Body of pancreas (tissue), 4 donors: ENCODE measurements at regions not wholly inside any gene's neighbourhood (a gene's known extent, or its start where the extent isn't known, plus 50 kb on each side); places are given as distances from the start of the nearest gene placed in this dataset.

Experiments
- ATAC-seq: fragments of 150-250 bp; one replicate; pipeline ENCODE4 v1.9.1; 2016
- DNase-seq, 4 donors: peaks; one replicate each; pipeline ENCODE4 v3.0.0-alpha.2; 2019
- H3K27ac ChIP-seq, 4 donors: fragments of 200-600 bp; sonication (generic); 1 replicate in 3 of 4; 2 replicates in 1 of 4; pipeline versions ENCODE4 v1.5.1 to v1.6.1; 2016 to 2019; ENCODE audit warnings: mild to moderate bottlenecking in 1 of 4, mixed read lengths in 1 of 4, moderate library complexity in 1 of 4
- H3K27me3 ChIP-seq, 2 donors: fragments of 200-600 bp; sonication (generic); one replicate each; pipeline ENCODE4 v1.6.0; 2016; ENCODE audit warnings: mild to moderate bottlenecking in 1 of 2
- H3K36me3 ChIP-seq, 2 donors: fragments of 200-600 bp; sonication (generic); replicated peaks in 1 of 2; 2 replicates each; pipeline ENCODE4 v1.5.1; 2016; ENCODE audit warnings: low read depth in 2 of 2; ENCODE audit not compliant: insufficient read depth in 1 of 2
- H3K4me1 ChIP-seq: fragments of 200-600 bp; sonication (generic); one replicate; pipeline ENCODE4 v1.6.0; 2016
- H3K4me3 ChIP-seq, 2 donors: fragments of 200-600 bp; sonication (generic); 1 replicate in 1 of 2; 2 replicates in 1 of 2; pipeline ENCODE4 v1.5.1; 2016 to 2019
- H3K9me3 ChIP-seq, 3 donors: fragments of 200-600 bp; sonication (generic); 1 replicate in 2 of 3; 2 replicates in 1 of 3; pipeline ENCODE4 v1.5.1; 2016
- CTCF ChIP-seq, 7 experiments: fragments of 450-650 bp in 4 of 7; fragments of 200-600 bp in 3 of 7; sonication (generic) in 3 of 7; IDR thresholded peaks; one replicate each; pipeline ENCODE4 v1.5.1; 2016 to 2019; ENCODE audit warnings: antibody characterized with exemption in 7 of 7
- POLR2A ChIP-seq, 3 donors: fragments of 450-650 bp; IDR thresholded peaks; one replicate each; pipeline ENCODE4 v1.6.1; 2016; ENCODE audit warnings: antibody characterized with exemption in 3 of 3, mild to moderate bottlenecking in 2 of 3
- WGBS, 2 donors: methylation state at CpG; one replicate each; pipeline ENCODE4 v1.1.5; 2017; 5-methylcytosine and 5-hydroxymethylcytosine counted together
- intact Hi-C: fragments of 100-400 bp; cut with DNase I; formaldehyde crosslinking; loops from one replicate; pipeline ENCODE4 v1.15.1; 2023

GRCh38 chr20:52826321-52826720 lies 145.8 kb upstream of the TSHZ2 start:
- ATAC-seq, result no peak
- TF ChIP-seq CTCF (IDR thresholded peaks at IDR 0.05), result no peak
- TF ChIP-seq POLR2A (IDR thresholded peaks at IDR 0.05), result no peak
- intact Hi-C loops, result no loop called here
- DNase-seq, result no peak
- Histone ChIP-seq H3K9me3 (no peaks in the 10 kb centered on the region), H3K4me3 (no peak overlapping the region), H3K27me3 (no peaks in the 10 kb centered on the region), H3K4me1 (no peaks in the 10 kb centered on the region), H3K36me3 (no peaks in the 10 kb centered on the region), H3K27ac (no peak overlapping the region)
- 88 to 89% methylated on average over 1 of the region's 1 CpG for WGBS, 2 donors

DNA sequence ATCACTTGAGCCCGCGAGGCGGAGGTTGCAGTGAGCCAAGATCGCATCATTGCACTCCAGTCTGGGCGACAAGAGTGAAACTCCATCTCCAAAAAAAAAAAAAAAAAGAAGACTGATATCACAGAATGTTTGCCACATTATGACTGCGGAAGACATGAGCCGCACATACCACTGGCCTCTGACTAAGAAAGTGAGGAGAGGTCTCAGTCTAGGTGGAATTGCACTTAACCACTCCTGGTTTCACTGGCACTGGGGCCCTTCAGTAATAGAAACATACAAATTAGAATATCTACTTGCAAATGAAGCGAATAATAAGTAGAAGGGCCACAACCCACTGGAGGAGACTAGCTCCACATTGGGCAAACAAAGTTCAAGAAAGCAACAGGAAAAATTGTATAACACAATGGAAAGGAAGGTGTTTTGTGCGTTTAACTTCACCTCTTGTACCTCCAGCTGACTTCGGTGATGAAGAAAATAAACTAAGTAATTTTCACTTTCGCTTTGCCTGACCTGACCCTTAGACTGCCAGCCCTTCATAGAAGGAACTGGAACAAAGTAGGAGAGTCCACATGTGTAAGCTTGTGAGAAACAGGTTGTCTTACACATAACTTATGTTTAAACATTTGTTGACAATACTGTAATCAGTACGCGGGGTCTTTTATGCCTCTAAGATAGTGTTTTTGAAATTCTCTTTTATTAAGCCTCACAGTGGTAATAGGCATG lies 147.5 kb upstream of the TSHZ2 start:
- intact Hi-C loops, result no loop called here
- no peak for ATAC-seq
- Histone ChIP-seq H3K9me3 (no peaks in the 10 kb centered on the region), H3K4me3 (no peak overlapping the region), H3K27me3 (no peaks in the 10 kb centered on the region), H3K4me1 (no peaks in the 10 kb centered on the region), H3K27ac (no peak overlapping the region), H3K36me3 (no peaks in the 10 kb centered on the region)
- TF ChIP-seq CTCF (IDR thresholded peaks at IDR 0.05) (no peak), POLR2A (IDR thresholded peaks at IDR 0.05) (no peak)
- DNase-seq, result no peak
- WGBS, 2 donors, result 79 to 84% methylated on average over 13 of the region's 13 CpGs

- Histone ChIP-seq H3K27me3 (no peaks in the 10 kb centered on the region), H3K27ac (no peak overlapping the region), H3K36me3 (no peaks in the 10 kb centered on the region), H3K4me1 (no peaks in the 10 kb centered on the region), H3K9me3 (no peaks in the 10 kb centered on the region), H3K4me3 (no peak overlapping the region)
- no peak for ATAC-seq
- intact Hi-C loops, result no loop called here
- WGBS, 2 donors, result 73 to 86% methylated on average over 2 of the region's 2 CpGs
- no peak for TF ChIP-seq CTCF (IDR thresholded peaks at IDR 0.05)
- TF ChIP-seq POLR2A (IDR thresholded peaks at IDR 0.05), result no peak
- DNase-seq, result no peak
These were observed 148.9 kb upstream of the TSHZ2 start for GRCh38 chr20:52823303-52823702.

GRCh38 chr20:52820641-52821292 lies 151.4 kb upstream of the TSHZ2 start:
- H3K27ac ChIP-seq, result no peak overlapping the region
- H3K27me3 ChIP-seq, result no peaks in the 10 kb centered on the region
- no peaks in the 10 kb centered on the region for H3K4me1 ChIP-seq
- no peak for DNase-seq
- TF ChIP-seq CTCF (IDR thresholded peaks at IDR 0.05), result no peak
- TF ChIP-seq POLR2A (IDR thresholded peaks at IDR 0.05), result no peak
- intact Hi-C loops, result no loop called here
- H3K36me3 ChIP-seq, result no peaks in the 10 kb centered on the region
- ATAC-seq, result no peak
- WGBS, 2 donors, result 89 to 90% methylated on average over 9 of the region's 9 CpGs
- no peaks in the 10 kb centered on the region for H3K9me3 ChIP-seq
- H3K4me3 ChIP-seq, result no peak overlapping the region

GRCh38 chr20:52818491-52818890 lies 153.7 kb upstream of the TSHZ2 start:
- H3K27me3 ChIP-seq, result no peaks in the 10 kb centered on the region
- intact Hi-C loops, result no loop called here
- no peak for DNase-seq
- H3K4me1 ChIP-seq, result no peaks in the 10 kb centered on the region
- no peak for TF ChIP-seq POLR2A (IDR thresholded peaks at IDR 0.05)
- no peak for TF ChIP-seq CTCF (IDR thresholded peaks at IDR 0.05)
- no peak overlapping the region for H3K4me3 ChIP-seq
- no peaks in the 10 kb centered on the region for H3K36me3 ChIP-seq
- no peak overlapping the region for H3K27ac ChIP-seq
- H3K9me3 ChIP-seq, result no peaks in the 10 kb centered on the region
- ATAC-seq, result no peak
- 80 to 85% methylated on average over 5 of the region's 5 CpGs for WGBS, 2 donors
